C4-2B (cell line): ENCODE measurements at regions not wholly inside any gene's neighbourhood (a gene's known extent, or its start where the extent isn't known, plus 50 kb on each side); places are given as distances from the start of the nearest gene placed in this dataset.
A peak's percentile ranks its signal among the peaks of the same experiment; 100 is the strongest.

ENCODE experiments used
- H3K27ac ChIP-seq: fragments of 450-650 bp; 2 replicates; pipeline ENCODE4 v1.5.1; 2017
- CTCF ChIP-seq: fragments of 450-650 bp; conservative IDR thresholded peaks from 2 replicates; pipeline ENCODE4 v1.5.1; 2017; ENCODE audit warnings: mild to moderate bottlenecking
- ZFX ChIP-seq: fragments of 450-650 bp; IDR thresholded peaks from 2 replicates; pipeline ENCODE4 v1.6.1; 2017

GRCh38 chr11:37926772-37927171 lies 1328.7 kb upstream of the RAG2 start:
- no peak for TF ChIP-seq CTCF
- no peak for TF ChIP-seq ZFX
- H3K27ac ChIP-seq, result no peak overlapping the region

GRCh38 chr11:37916331-37916730 lies 1318.3 kb upstream of the RAG2 start:
- TF ChIP-seq ZFX (no peak), CTCF (no peak)
- H3K27ac ChIP-seq, result no peak overlapping the region

DNA sequence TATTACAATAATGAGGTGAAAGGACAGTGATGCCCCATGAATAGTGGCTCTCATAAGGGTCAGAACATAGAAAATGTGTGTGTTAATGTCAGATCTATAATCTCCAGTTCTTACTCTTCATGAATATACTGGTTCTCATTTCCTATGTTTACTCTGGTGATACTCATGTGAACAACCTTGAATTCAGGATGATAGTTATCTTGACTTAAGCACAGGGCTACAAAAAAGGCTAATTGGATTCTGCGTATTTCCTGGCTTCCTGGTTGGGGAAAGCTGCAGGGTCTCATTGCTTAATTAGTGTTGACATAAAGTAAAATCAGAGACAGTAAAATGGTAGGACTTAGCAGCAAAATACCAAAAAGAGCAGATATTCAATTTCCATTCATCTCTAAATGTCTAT lies 1316.8 kb upstream of the RAG2 start:
- H3K27ac ChIP-seq, result no peak overlapping the region
- TF ChIP-seq CTCF (no peak), ZFX (no peak)

GRCh38 chr11:37908219-37908548 lies 1310.1 kb upstream of the RAG2 start:
- TF ChIP-seq ZFX, result no peak
- no peak for TF ChIP-seq CTCF
- no peak overlapping the region for H3K27ac ChIP-seq

DNA sequence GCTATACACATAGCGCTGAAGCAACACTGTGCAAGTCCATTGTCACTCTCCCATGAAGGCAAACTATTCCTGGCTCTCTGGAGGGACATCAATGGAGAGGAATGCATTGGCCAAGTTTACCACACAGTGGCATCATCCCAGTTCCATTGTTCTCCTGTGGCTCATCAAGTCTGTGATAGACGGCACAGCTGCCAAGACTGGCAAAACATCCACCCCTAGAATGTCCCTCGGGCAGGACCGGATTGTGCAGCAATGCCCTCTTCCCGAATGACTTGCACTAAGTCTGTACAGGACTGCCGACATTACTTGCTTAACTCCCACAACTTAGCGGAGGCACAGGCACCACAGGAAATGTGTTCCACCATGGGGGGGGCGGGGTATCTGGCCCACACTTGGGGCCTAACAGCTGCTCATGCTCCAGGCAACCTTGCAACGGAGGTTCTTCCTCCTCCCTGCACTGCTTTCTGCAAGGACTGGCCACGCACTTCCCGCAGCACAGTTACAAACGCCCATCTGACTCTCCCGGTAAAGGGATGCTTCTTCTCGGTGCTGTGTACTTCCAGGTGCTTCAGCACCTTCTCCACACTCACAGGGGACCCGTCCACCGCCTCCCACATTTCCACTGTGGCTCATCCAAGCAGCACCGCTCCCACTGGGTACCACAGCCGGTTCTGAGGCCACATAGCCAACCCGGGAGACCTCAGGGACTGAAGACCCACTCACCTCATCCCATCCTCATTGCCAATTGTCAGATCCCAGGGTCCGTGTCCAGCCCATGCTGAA lies 1309.6 kb upstream of the RAG2 start:
- TF ChIP-seq CTCF, result no peak
- H3K27ac ChIP-seq, result no peak overlapping the region

DNA sequence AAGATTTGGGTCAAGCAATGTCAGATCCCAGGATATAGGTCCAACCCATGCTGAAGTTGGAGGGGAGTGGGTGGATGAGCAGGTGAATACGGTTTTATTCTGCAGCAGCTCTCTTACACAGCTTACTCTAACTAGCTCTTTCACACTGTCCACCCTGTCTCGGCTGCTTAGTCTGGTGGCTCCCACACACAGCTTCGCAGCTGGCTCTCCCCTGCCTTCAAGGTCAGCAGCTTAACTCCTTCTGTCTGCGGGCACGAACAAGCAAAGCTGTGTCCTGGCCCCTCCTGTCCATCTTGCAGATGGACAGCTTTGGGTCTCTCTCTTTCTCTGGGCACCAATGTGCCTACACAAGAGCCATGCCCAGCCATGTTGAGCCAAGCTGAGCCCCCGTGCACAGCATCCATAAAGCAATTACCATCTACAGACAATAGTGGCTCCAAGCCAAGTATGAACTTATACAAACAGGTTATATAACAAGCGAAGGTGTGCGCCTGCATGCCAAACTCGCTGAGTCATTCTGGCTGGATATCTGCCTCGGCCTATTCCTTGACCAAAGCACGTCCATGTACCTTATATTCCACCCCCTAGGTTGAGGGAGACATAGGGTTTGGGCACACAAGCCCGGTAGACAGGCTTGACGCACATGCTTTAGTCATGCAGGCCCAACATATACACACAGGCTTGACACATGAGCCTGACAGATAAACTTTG lies 1307.8 kb upstream of the RAG2 start:
- TF ChIP-seq ZFX (no peak), CTCF (no peak)

DNA sequence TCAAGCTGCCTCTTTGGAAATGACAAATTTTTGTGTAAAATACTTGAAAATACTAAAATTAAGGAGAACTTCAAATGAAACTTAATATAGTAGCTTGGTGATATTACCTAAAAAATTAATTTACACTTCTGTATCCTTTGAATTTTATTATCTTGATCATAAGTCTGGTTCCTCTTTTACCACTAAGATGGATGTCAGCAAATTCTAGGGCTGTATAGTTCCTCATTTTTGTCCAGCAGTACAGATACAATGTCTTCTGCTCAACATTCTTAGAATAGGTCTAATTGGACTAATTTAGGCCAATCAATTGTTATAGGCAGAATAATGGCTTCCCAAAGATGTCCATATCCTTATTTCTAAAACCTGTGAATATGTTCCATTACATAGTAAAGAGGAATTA lies 1298.0 kb upstream of the RAG2 start:
- TF ChIP-seq CTCF (no peak), ZFX (no peak)
- no peak overlapping the region for H3K27ac ChIP-seq

More for the DNA sequence above, 1307.8 kb upstream of the RAG2 start:
- peak overlapping the region; percentile 33 for H3K27ac ChIP-seq
